ENCODE measurements at regions not wholly inside any gene's neighbourhood (a gene's known extent, or its start where the extent isn't known, plus 50 kb on each side); places are given as distances from the start of the nearest gene placed in this dataset.

GRCh38 chr9:20264896-20265295, 357.4 kb downstream of the MLLT3 start:
- Histone ChIP-seq H3K36me3 (no peaks in the 10 kb centered on the region), H3K9me3 (peaks cover 0 to 4% (median 0%) of the 10 kb centered on the region in 8 donors), H3K27me3 (replicated peaks in 1 of 7) (peaks cover 0 to 2% (median 0%) of the 10 kb centered on the region in 7 donors), H3K4me1 (no peaks in the 10 kb centered on the region), H3K27ac (no peak overlapping the region), H3K4me3 (no peak overlapping the region)
- no peak for TF ChIP-seq POLR2A (IDR thresholded peaks at IDR 0.05)
- no peak for TF ChIP-seq POLR2AphosphoS5 (IDR thresholded peaks at IDR 0.05)
- TF ChIP-seq CTCF (IDR thresholded peaks at IDR 0.05 in 8 of 11, conservative IDR thresholded peaks at IDR 0.05 in 3 of 11): no peak
- WGBS, 5 donors: 81 to 88% (median 81%) methylated on average over 7 of the region's 7 CpGs
- no peak for DNase-seq
- intact Hi-C loops (cut with DNase I; ENCODE audit: low total_unique reads): no loop called here

GRCh38 chr9:20262611-20263010, 359.7 kb downstream of the MLLT3 start:
- H3K27me3 ChIP-seq (replicated peaks in 1 of 7): no peaks in the 10 kb centered on the region
- no peak for DNase-seq
- H3K36me3 ChIP-seq: no peaks in the 10 kb centered on the region
- WGBS, 5 donors: 71 to 81% (median 74%) methylated on average over 4 of the region's 4 CpGs
- no peaks in the 10 kb centered on the region for H3K4me1 ChIP-seq
- H3K27ac ChIP-seq: no peak overlapping the region
- H3K4me3 ChIP-seq: no peak overlapping the region
- H3K9me3 ChIP-seq: peaks cover 0 to 4% (median 0%) of the 10 kb centered on the region in 8 donors
- intact Hi-C loops (cut with DNase I; ENCODE audit: low total_unique reads): no loop called here
- no peak for TF ChIP-seq POLR2AphosphoS5 (IDR thresholded peaks at IDR 0.05)
- TF ChIP-seq POLR2A (IDR thresholded peaks at IDR 0.05): no peak
- no peak for TF ChIP-seq CTCF (IDR thresholded peaks at IDR 0.05 in 8 of 11, conservative IDR thresholded peaks at IDR 0.05 in 3 of 11)

- H3K9me3 ChIP-seq: no peaks in the 10 kb centered on the region
- no peak overlapping the region for H3K4me3 ChIP-seq
- WGBS, 5 donors: 83 to 91% (median 89%) methylated on average over 1 of the region's 1 CpG
- no peak for TF ChIP-seq POLR2A (IDR thresholded peaks at IDR 0.05)
- TF ChIP-seq CTCF (IDR thresholded peaks at IDR 0.05 in 8 of 11, conservative IDR thresholded peaks at IDR 0.05 in 3 of 11): no peak
- no peak for TF ChIP-seq POLR2AphosphoS5 (IDR thresholded peaks at IDR 0.05)
- no peak for DNase-seq
- no peaks in the 10 kb centered on the region for H3K36me3 ChIP-seq
- intact Hi-C loops (cut with DNase I; ENCODE audit: low total_unique reads): no loop called here
- H3K27me3 ChIP-seq (replicated peaks in 1 of 7): no peaks in the 10 kb centered on the region
- no peak overlapping the region for H3K27ac ChIP-seq
- H3K4me1 ChIP-seq: peaks cover 0 to 6% (median 0%) of the 10 kb centered on the region in 6 donors
These were observed 365.9 kb downstream of the MLLT3 start for GRCh38 chr9:20256284-20256948.

- intact Hi-C loops (cut with DNase I; ENCODE audit: low total_unique reads): no loop called here
- TF ChIP-seq POLR2A (IDR thresholded peaks at IDR 0.05) (no peak), CTCF (IDR thresholded peaks at IDR 0.05 in 8 of 11, conservative IDR thresholded peaks at IDR 0.05 in 3 of 11) (no peak), POLR2AphosphoS5 (IDR thresholded peaks at IDR 0.05) (no peak)
- 87 to 97% (median 89%) methylated on average over 3 of the region's 3 CpGs for WGBS, 5 donors
These were observed 367.2 kb downstream of the MLLT3 start for GRCh38 chr9:20255052-20255451.

More at GRCh38 chr9:20255052-20255451, 367.2 kb downstream of the MLLT3 start:
- DNase-seq: no peak
- Histone ChIP-seq H3K36me3 (no peaks in the 10 kb centered on the region), H3K9me3 (no peaks in the 10 kb centered on the region), H3K4me3 (no peak overlapping the region), H3K4me1 (peaks cover 0 to 6% (median 0%) of the 10 kb centered on the region in 6 donors), H3K27ac (no peak overlapping the region), H3K27me3 (replicated peaks in 1 of 7) (no peaks in the 10 kb centered on the region)

Measured in spleen (tissue), 11 donors.